Esophagus muscularis mucosa (tissue), 2 donors: ENCODE measurements at regions not wholly inside any gene's neighbourhood (a gene's known extent, or its start where the extent isn't known, plus 50 kb on each side); places are given as distances from the start of the nearest gene placed in this dataset.

Source experiments
- POLR2A ChIP-seq: fragments of 450-650 bp; IDR thresholded peaks from one replicate; pipeline ENCODE4 v1.6.1; 2017; ENCODE audit warnings: antibody characterized with exemption, moderate library complexity, mild to moderate bottlenecking, low read depth
- POLR2AphosphoS5 ChIP-seq, 2 donors: sonication (generic); formaldehyde crosslinking; IDR thresholded peaks; one replicate each; pipeline ENCODE4 v1.6.1; 2017; ENCODE audit warnings: antibody characterized with exemption in 2 of 2

GRCh38 chr4:99753931-99754330 lies 62.7 kb upstream of the DAPP1 start:
- TF ChIP-seq POLR2AphosphoS5 (IDR thresholded peaks at IDR 0.05) (no peak), POLR2A (no peak)
